HL-60 (cell line): ENCODE measurements at regions not wholly inside any gene's neighbourhood (a gene's known extent, or its start where the extent isn't known, plus 50 kb on each side); places are given as distances from the start of the nearest gene placed in this dataset.

ENCODE experiments used
- CTCF ChIP-seq: IDR thresholded peaks from one replicate; pipeline ENCODE4 v1.5.1; 2011; ENCODE audit warnings: low read length, control low read depth, inconsistent platforms; ENCODE audit not compliant: insufficient read depth
- GABPA ChIP-seq: IDR thresholded peaks from 2 replicates; pipeline ENCODE4 v1.6.1; 2012; ENCODE audit warnings: low read depth
- POLR2AphosphoS5 ChIP-seq: IDR thresholded peaks from 2 replicates; pipeline ENCODE4 v1.6.1; 2012; ENCODE audit warnings: low read depth
- TF ChIP-seq, protein P1 (sequence below): IDR thresholded peaks from 2 replicates; pipeline ENCODE4 v1.6.1; 2012; ENCODE audit warnings: low read depth; ENCODE audit not compliant: insufficient replicate concordance

- TF ChIP-seq, protein P1, sequence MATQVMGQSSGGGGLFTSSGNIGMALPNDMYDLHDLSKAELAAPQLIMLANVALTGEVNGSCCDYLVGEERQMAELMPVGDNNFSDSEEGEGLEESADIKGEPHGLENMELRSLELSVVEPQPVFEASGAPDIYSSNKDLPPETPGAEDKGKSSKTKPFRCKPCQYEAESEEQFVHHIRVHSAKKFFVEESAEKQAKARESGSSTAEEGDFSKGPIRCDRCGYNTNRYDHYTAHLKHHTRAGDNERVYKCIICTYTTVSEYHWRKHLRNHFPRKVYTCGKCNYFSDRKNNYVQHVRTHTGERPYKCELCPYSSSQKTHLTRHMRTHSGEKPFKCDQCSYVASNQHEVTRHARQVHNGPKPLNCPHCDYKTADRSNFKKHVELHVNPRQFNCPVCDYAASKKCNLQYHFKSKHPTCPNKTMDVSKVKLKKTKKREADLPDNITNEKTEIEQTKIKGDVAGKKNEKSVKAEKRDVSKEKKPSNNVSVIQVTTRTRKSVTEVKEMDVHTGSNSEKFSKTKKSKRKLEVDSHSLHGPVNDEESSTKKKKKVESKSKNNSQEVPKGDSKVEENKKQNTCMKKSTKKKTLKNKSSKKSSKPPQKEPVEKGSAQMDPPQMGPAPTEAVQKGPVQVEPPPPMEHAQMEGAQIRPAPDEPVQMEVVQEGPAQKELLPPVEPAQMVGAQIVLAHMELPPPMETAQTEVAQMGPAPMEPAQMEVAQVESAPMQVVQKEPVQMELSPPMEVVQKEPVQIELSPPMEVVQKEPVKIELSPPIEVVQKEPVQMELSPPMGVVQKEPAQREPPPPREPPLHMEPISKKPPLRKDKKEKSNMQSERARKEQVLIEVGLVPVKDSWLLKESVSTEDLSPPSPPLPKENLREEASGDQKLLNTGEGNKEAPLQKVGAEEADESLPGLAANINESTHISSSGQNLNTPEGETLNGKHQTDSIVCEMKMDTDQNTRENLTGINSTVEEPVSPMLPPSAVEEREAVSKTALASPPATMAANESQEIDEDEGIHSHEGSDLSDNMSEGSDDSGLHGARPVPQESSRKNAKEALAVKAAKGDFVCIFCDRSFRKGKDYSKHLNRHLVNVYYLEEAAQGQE = no peak
- TF ChIP-seq CTCF = no peak
- no peak for TF ChIP-seq POLR2AphosphoS5
- no peak for TF ChIP-seq GABPA
These were observed 420.9 kb upstream of the ATP2B1 start for GRCh38 chr12:90129366-90130030.
